OCI-LY3 (cell line): ENCODE measurements at regions not wholly inside any gene's neighbourhood (a gene's known extent, or its start where the extent isn't known, plus 50 kb on each side); places are given as distances from the start of the nearest gene placed in this dataset.

Experiments used
- H2AFZ ChIP-seq: fragments of 200-600, 300-600 bp; shearing (Covaris generic); 2 replicates; pipeline ENCODE4 v1.6.0; 2014; ENCODE audit warnings: antibody characterized with exemption, low read depth, low read length
- H3K27ac ChIP-seq: fragments of 200-600, 300-600 bp; sonication (generic); 2 replicates; pipeline ENCODE4 v1.5.1; 2014; ENCODE audit warnings: mild to moderate bottlenecking, low read length, moderate library complexity, mixed read lengths
- H3K27me3 ChIP-seq: fragments of 200-600, 300-600 bp; sonication (generic); 2 replicates; pipeline ENCODE4 v1.6.1; 2014; ENCODE audit warnings: low read depth, low read length, mixed read lengths
- H3K36me3 ChIP-seq: fragments of 200-600, 300-600 bp; sonication (generic); replicated peaks from 2 replicates; pipeline ENCODE3; 2014; ENCODE audit warnings: low read depth, low read length, mixed read lengths
- H3K4me1 ChIP-seq: fragments of 300-600, 200-600 bp; sonication (generic); 2 replicates; pipeline ENCODE4 v1.6.1; 2014; ENCODE audit warnings: low read length, mixed read lengths
- H3K4me2 ChIP-seq: fragments of 200-600, 300-600 bp; sonication (generic); 2 replicates; pipeline ENCODE4 v1.6.1; 2014; ENCODE audit warnings: low read length, mixed read lengths
- H3K4me3 ChIP-seq: fragments of 300-600, 200-600 bp; sonication (generic); 2 replicates; pipeline ENCODE4 v1.5.1; 2014; ENCODE audit warnings: antibody characterized with exemption, mild to moderate bottlenecking, low read length, moderate library complexity
- H3K79me2 ChIP-seq: fragments of 300-600, 200-600 bp; shearing (Covaris generic); 2 replicates; pipeline ENCODE4 v1.6.1; 2014; ENCODE audit warnings: mild to moderate bottlenecking, low read length, mixed read lengths
- H3K9ac ChIP-seq: fragments of 300-600, 200-600 bp; shearing (Covaris generic); 2 replicates; pipeline ENCODE4 v1.6.0; 2014; ENCODE audit warnings: mild to moderate bottlenecking, low read length, moderate library complexity
- H3K9me3 ChIP-seq: fragments of 200-600, 300-600 bp; shearing (Covaris generic); 2 replicates; pipeline ENCODE4 v1.6.1; 2014; ENCODE audit warnings: low read length, mixed read lengths; ENCODE audit not compliant: insufficient read depth
- H4K20me1 ChIP-seq: fragments of 200-600, 300-600 bp; sonication (generic); 2 replicates; pipeline ENCODE4 v1.6.1; 2016; ENCODE audit warnings: low read length, mixed read lengths; ENCODE audit not compliant: insufficient read depth
- EZH2phosphoT487 ChIP-seq: fragments of 200-600 bp; shearing (Covaris generic); IDR thresholded peaks from 2 replicates; pipeline ENCODE4 v1.6.1; 2018; ENCODE audit warnings: antibody characterized with exemption, mixed run types, low read depth
- TF ChIP-seq, protein P1 (sequence below): fragments of 200-600, 300-600 bp; sonication (generic); IDR thresholded peaks from 2 replicates; pipeline ENCODE4 v1.5.1; 2014; ENCODE audit warnings: antibody characterized with exemption, low read length, low read depth

DNA sequence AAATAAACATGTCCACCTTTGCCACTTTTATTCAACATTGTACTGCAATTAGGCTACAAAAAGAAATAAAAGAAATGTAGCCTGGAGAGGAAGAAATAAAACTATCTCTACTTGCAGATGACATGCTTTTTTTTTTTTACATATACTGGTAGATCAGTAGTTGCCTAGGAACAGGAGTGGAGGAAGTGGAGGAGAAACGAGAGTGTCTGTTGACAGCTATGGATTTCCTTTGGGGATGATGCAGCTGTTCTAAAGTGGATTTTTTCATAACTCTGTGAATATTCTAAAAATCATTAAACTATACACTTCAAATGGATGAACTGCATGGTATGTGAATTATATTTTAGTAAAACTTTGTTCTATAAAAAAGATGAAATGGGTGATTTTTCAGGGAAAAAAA lies 116.4 kb downstream of the ANAPC4 start:
- TF ChIP-seq, protein P1, sequence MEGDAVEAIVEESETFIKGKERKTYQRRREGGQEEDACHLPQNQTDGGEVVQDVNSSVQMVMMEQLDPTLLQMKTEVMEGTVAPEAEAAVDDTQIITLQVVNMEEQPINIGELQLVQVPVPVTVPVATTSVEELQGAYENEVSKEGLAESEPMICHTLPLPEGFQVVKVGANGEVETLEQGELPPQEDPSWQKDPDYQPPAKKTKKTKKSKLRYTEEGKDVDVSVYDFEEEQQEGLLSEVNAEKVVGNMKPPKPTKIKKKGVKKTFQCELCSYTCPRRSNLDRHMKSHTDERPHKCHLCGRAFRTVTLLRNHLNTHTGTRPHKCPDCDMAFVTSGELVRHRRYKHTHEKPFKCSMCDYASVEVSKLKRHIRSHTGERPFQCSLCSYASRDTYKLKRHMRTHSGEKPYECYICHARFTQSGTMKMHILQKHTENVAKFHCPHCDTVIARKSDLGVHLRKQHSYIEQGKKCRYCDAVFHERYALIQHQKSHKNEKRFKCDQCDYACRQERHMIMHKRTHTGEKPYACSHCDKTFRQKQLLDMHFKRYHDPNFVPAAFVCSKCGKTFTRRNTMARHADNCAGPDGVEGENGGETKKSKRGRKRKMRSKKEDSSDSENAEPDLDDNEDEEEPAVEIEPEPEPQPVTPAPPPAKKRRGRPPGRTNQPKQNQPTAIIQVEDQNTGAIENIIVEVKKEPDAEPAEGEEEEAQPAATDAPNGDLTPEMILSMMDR = no peak
- no peak for TF ChIP-seq EZH2phosphoT487
- Histone ChIP-seq H3K36me3 (no peaks in the 10 kb centered on the region), H3K9me3 (no peaks in the 10 kb centered on the region), H3K4me2 (no peak overlapping the region), H3K9ac (no peak overlapping the region), H4K20me1 (no peaks in the 10 kb centered on the region), H3K79me2 (no peaks in the 10 kb centered on the region), H2AFZ (no peak overlapping the region), H3K27ac (no peak overlapping the region), H3K4me1 (no peaks in the 10 kb centered on the region), H3K4me3 (no peak overlapping the region), H3K27me3 (peaks cover 5% of the 10 kb centered on the region; the same call in 1 of the 2 replicates)

- Histone ChIP-seq H3K36me3 (no peaks in the 10 kb centered on the region), H3K9me3 (no peaks in the 10 kb centered on the region), H4K20me1 (no peaks in the 10 kb centered on the region), H3K27ac (no peak overlapping the region), H3K4me2 (no peak overlapping the region), H3K79me2 (no peaks in the 10 kb centered on the region), H3K9ac (no peak overlapping the region), H3K4me1 (no peaks in the 10 kb centered on the region), H2AFZ (no peak overlapping the region), H3K27me3 (peaks cover 5% of the 10 kb centered on the region; the same call in 1 of the 2 replicates), H3K4me3 (no peak overlapping the region)
- no peak for TF ChIP-seq EZH2phosphoT487
- TF ChIP-seq, protein P1 = no peak
Measured at GRCh38 chr4:25494166-25494565, 117.1 kb downstream of the ANAPC4 start.

DNA sequence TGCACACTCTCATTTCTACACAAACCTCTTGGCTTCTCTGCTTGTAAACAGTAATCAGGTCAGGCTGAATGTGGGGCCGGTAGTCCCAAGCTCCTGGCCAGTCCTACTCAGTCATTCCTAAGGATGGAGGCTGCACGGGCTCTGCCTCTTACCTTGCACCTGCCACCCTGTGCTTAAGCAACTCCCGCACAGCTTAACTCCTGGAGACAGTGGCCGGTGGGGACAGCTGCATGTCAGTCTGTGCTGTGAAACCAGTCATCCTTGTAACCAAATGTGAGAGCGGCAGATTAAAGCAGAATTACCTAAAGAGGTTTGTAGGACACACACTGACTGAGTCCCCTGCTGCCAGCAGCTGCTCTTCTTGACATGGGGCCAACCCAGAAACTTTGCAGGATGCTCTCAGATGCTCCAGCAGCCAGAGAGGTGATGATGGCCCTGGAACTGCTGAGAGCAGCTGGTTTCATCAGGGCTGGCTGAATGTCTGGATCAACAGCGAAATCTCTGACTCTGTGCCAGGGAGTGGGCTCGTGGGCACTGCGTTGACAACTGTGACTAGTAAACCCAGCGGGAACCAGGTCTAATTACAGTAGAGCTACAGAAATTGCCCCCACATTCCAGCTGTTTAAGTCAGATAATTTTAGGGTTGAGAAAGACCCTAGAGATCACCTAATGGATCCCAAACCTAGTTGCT lies 123.7 kb downstream of the ANAPC4 start:
- no peaks in the 10 kb centered on the region for H3K9me3 ChIP-seq
- H3K27me3 ChIP-seq = peaks cover 8% of the 10 kb centered on the region
- H4K20me1 ChIP-seq = no peaks in the 10 kb centered on the region
- no peak for TF ChIP-seq EZH2phosphoT487
- TF ChIP-seq, protein P1 = no peak
- H3K9ac ChIP-seq = no peak overlapping the region
- no peak overlapping the region for H2AFZ ChIP-seq
- H3K4me1 ChIP-seq = no peaks in the 10 kb centered on the region
- no peak overlapping the region for H3K27ac ChIP-seq
- no peak overlapping the region for H3K4me2 ChIP-seq
- no peaks in the 10 kb centered on the region for H3K79me2 ChIP-seq
- H3K36me3 ChIP-seq = no peaks in the 10 kb centered on the region
- H3K4me3 ChIP-seq = no peak overlapping the region

GRCh38 chr4:25502115-25502514 lies 125.1 kb downstream of the ANAPC4 start:
- Histone ChIP-seq H3K4me3 (no peak overlapping the region), H3K9ac (no peak overlapping the region), H3K27me3 (peaks cover 8% of the 10 kb centered on the region), H3K4me2 (no peak overlapping the region), H3K27ac (no peak overlapping the region), H3K79me2 (no peaks in the 10 kb centered on the region), H2AFZ (no peak overlapping the region), H4K20me1 (no peaks in the 10 kb centered on the region), H3K36me3 (no peaks in the 10 kb centered on the region), H3K9me3 (no peaks in the 10 kb centered on the region), H3K4me1 (no peaks in the 10 kb centered on the region)
- TF ChIP-seq, protein P1 = no peak
- no peak for TF ChIP-seq EZH2phosphoT487
